ENCODE measurements at regions not wholly inside any gene's neighbourhood (a gene's known extent, or its start where the extent isn't known, plus 50 kb on each side); places are given as distances from the start of the nearest gene placed in this dataset.

- Mint-ChIP-seq H3K4me1 (no peaks in the 10 kb centered on the region), H3K27ac (no peak overlapping the region), H3K27me3 (no peaks in the 10 kb centered on the region), H3K9me3 (ENCODE audit: insufficient read depth) (no peaks in the 10 kb centered on the region), H3K4me3 (no peak overlapping the region)
- Histone ChIP-seq H3K36me3 (replicated peaks in 1 of 2; ENCODE audit: control extremely low read depth in 1 of 2, control insufficient read depth in 1 of 2, extremely low read depth in 1 of 2, insufficient read depth in 2 of 2, low read length in 1 of 2) (no peaks in the 10 kb centered on the region), H4K20me1 (ENCODE audit: control insufficient read depth, insufficient read depth, low read length, poor library complexity, severe bottlenecking) (no peaks in the 10 kb centered on the region), H2AFZ (ENCODE audit: insufficient read depth, low read depth, low read length, poor library complexity, severe bottlenecking) (no peak overlapping the region), H3K79me2 (ENCODE audit: control insufficient read depth, insufficient read depth, low read length) (no peaks in the 10 kb centered on the region), H3K9ac (ENCODE audit: low read length) (no peak overlapping the region), H3K4me2 (replicated peaks; ENCODE audit: low read depth, low read length, poor library complexity, severe bottlenecking) (no peak overlapping the region), H3K27ac (ENCODE audit: low read length in 2 of 2) (no peak overlapping the region), H3K9me3 (ENCODE audit: control extremely low read depth in 1 of 3, control insufficient read depth in 2 of 3, insufficient read depth in 1 of 3, low read length in 2 of 3) (no peaks in the 10 kb centered on the region), H3K4me3 (ENCODE audit: control extremely low read depth in 1 of 5, extremely low read depth in 1 of 5, insufficient read depth in 1 of 5, low read depth in 2 of 5, low read length in 4 of 5) (no peak overlapping the region), H3K27me3 (replicated peaks in 1 of 4; ENCODE audit: control extremely low read depth in 1 of 4, control insufficient read depth in 3 of 4, insufficient read depth in 4 of 4, low read length in 3 of 4) (no peaks in the 10 kb centered on the region), H3K4me1 (ENCODE audit: control insufficient read depth in 2 of 2, insufficient read depth in 2 of 2, low read length in 2 of 2) (no peaks in the 10 kb centered on the region)
- POLR2A ChIA-PET: no interaction called here
- intact Hi-C loops (cut with micrococcal nuclease): no loop called here
- TF ChIP-seq EZH2 (IDR thresholded peaks at IDR 0.05; ENCODE audit: borderline replicate concordance, insufficient read depth, low read depth, low read length, poor library complexity, severe bottlenecking): no peak
- DNase-seq: no peak
- CTCF ChIA-PET: no interaction called here
- ATAC-seq (ENCODE audit: low read depth): no peak
- WGBS (ENCODE audit: insufficient coverage): 85% methylated on average over 7 of the region's 8 CpGs
Observed at GRCh38 chr11:105296806-105297205, 157.2 kb upstream of the CARD18 start.

GRCh38 chr11:105296386-105296785, 156.8 kb upstream of the CARD18 start:
- H3K27me3 ChIP-seq (replicated peaks in 1 of 4; ENCODE audit: control extremely low read depth in 1 of 4, control insufficient read depth in 3 of 4, insufficient read depth in 4 of 4, low read length in 3 of 4): no peaks in the 10 kb centered on the region
- H2AFZ ChIP-seq (ENCODE audit: insufficient read depth, low read depth, low read length, poor library complexity, severe bottlenecking): no peak overlapping the region
- H3K79me2 ChIP-seq (ENCODE audit: control insufficient read depth, insufficient read depth, low read length): no peaks in the 10 kb centered on the region
- DNase-seq (no peak), ATAC-seq (ENCODE audit: low read depth) (no peak)
- H3K27me3 Mint-ChIP-seq: no peaks in the 10 kb centered on the region
- intact Hi-C loops (cut with micrococcal nuclease): no loop called here
- TF ChIP-seq CTCF (IDR thresholded peaks at IDR 0.05) (no peak), EZH2 (IDR thresholded peaks at IDR 0.05; ENCODE audit: borderline replicate concordance, insufficient read depth, low read depth, low read length, poor library complexity, severe bottlenecking) (no peak)
- ChIA-PET CTCF (no interaction called here), POLR2A (no interaction called here)
- no peaks in the 10 kb centered on the region for H4K20me1 ChIP-seq (ENCODE audit: control insufficient read depth, insufficient read depth, low read length, poor library complexity, severe bottlenecking)
- H3K4me1 Mint-ChIP-seq: no peaks in the 10 kb centered on the region
- no peaks in the 10 kb centered on the region for H3K4me1 ChIP-seq (ENCODE audit: control insufficient read depth in 2 of 2, insufficient read depth in 2 of 2, low read length in 2 of 2)
- H3K9me3 Mint-ChIP-seq (ENCODE audit: insufficient read depth): no peaks in the 10 kb centered on the region
- no peak overlapping the region for H3K27ac ChIP-seq (ENCODE audit: low read length in 2 of 2)
- H3K4me2 ChIP-seq (replicated peaks; ENCODE audit: low read depth, low read length, poor library complexity, severe bottlenecking): no peak overlapping the region
- whole genome bisulfite sequencing (ENCODE audit: insufficient coverage): 97% methylated on average over 7 of the region's 8 CpGs
- no peak overlapping the region for H3K9ac ChIP-seq (ENCODE audit: low read length)
- no peaks in the 10 kb centered on the region for H3K9me3 ChIP-seq (ENCODE audit: control extremely low read depth in 1 of 3, control insufficient read depth in 2 of 3, insufficient read depth in 1 of 3, low read length in 2 of 3)
- H3K4me3 ChIP-seq (ENCODE audit: control extremely low read depth in 1 of 5, extremely low read depth in 1 of 5, insufficient read depth in 1 of 5, low read depth in 2 of 5, low read length in 4 of 5): no peak overlapping the region
- no peak overlapping the region for H3K4me3 Mint-ChIP-seq
- no peak overlapping the region for H3K27ac Mint-ChIP-seq
- no peaks in the 10 kb centered on the region for H3K36me3 ChIP-seq (replicated peaks in 1 of 2; ENCODE audit: control extremely low read depth in 1 of 2, control insufficient read depth in 1 of 2, extremely low read depth in 1 of 2, insufficient read depth in 2 of 2, low read length in 1 of 2)

Measured in B cell (primary cell).